Bronchial epithelial cell (primary cell): ENCODE measurements at regions not wholly inside any gene's neighbourhood (a gene's known extent, or its start where the extent isn't known, plus 50 kb on each side); places are given as distances from the start of the nearest gene placed in this dataset.
"Not testable (repeated sequence)": the region's sequence is repeated elsewhere in the genome, so short reads cannot be mapped to it uniquely, and the experiment has no call there.

ENCODE experiments used
- DNase-seq: peaks from one replicate; pipeline ENCODE4 v3.0.0-alpha.2; 2010; ENCODE audit warnings: low read depth
- FAIRE-seq: peaks from 2 replicates; lab custom pipeline; 2011; peaks lifted over from hg19 to GRCh38; lab: Jason Lieb, UNC
- H3K27me3 ChIP-seq: 2 replicates; pipeline ENCODE4 v1.5.1; 2011; ENCODE audit warnings: low read length; ENCODE audit not compliant: control insufficient read depth, insufficient read depth
- H3K36me3 ChIP-seq: 2 replicates; pipeline ENCODE4 v1.5.1; 2011; ENCODE audit warnings: low read length; ENCODE audit not compliant: control insufficient read depth, insufficient read depth
- H3K4me3 ChIP-seq: 2 replicates; pipeline ENCODE4 v1.5.1; 2011; ENCODE audit warnings: mild to moderate bottlenecking, low read depth, low read length, control low read depth
- TF ChIP-seq, protein P1 (sequence below): IDR thresholded peaks from 2 replicates; pipeline ENCODE4 v1.5.1; 2011; ENCODE audit warnings: mild to moderate bottlenecking, moderate library complexity, low read length, control low read depth, inconsistent platforms; ENCODE audit not compliant: insufficient read depth, severe bottlenecking

DNA sequence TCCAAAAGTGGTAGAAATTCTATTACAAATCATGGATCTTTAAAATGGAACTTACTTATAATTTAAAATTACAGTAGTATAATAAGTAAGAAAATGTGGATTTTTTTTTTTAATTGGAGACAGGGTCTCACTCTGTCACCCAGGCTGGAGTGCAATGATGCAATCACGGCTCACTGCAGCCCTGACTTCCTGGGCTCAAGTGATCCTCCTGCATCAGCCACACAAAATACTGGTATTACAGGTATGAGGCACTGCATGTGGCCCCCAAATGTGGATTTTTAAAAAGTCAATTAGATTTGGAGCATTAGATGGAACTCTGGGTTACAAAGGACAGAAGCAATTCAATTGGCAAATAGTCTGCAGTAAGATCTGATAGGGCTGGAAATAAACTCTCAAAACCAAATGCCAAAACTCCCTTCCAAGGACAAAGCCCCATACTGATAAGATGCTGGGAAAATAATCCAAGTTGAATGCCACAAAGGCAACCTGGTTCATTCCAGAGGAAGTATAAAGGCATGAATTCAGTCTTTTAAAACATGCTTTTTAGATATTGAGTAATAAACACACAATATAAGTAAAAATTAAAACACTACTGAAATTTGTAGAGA lies 294.2 kb downstream of the ZNF248 start:
- DNase-seq (no peak), FAIRE-seq (no peak)
- Histone ChIP-seq H3K4me3 (no peak overlapping the region), H3K27me3 (no peaks in the 10 kb centered on the region), H3K36me3 (no peaks in the 10 kb centered on the region)
- TF ChIP-seq, protein P1, sequence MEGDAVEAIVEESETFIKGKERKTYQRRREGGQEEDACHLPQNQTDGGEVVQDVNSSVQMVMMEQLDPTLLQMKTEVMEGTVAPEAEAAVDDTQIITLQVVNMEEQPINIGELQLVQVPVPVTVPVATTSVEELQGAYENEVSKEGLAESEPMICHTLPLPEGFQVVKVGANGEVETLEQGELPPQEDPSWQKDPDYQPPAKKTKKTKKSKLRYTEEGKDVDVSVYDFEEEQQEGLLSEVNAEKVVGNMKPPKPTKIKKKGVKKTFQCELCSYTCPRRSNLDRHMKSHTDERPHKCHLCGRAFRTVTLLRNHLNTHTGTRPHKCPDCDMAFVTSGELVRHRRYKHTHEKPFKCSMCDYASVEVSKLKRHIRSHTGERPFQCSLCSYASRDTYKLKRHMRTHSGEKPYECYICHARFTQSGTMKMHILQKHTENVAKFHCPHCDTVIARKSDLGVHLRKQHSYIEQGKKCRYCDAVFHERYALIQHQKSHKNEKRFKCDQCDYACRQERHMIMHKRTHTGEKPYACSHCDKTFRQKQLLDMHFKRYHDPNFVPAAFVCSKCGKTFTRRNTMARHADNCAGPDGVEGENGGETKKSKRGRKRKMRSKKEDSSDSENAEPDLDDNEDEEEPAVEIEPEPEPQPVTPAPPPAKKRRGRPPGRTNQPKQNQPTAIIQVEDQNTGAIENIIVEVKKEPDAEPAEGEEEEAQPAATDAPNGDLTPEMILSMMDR = no peak

DNA sequence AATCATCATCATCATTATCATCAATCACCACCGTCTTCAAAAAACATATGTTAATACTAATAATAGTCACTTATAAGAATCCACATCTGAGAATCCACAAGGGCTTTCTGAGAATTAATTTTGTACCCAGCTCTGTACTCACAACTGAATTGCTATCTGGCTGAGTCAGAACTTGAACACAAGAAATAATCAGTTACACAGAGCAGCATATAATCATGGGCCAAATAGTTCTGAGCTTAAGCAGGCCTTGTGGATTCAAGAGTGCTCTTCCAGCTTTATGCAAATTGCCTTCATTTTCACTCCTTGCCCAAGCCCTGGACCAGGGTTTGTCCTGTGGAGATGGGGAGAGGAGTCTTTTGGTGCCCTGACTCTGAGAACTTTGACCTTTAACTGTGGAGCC lies 304.5 kb downstream of the ZNF248 start:
- Histone ChIP-seq H3K36me3 (no peaks in the 10 kb centered on the region), H3K4me3 (no peak overlapping the region), H3K27me3 (no peaks in the 10 kb centered on the region)
- TF ChIP-seq, protein P1 = no peak
- DNase-seq (no peak), FAIRE-seq (no peak)

DNA sequence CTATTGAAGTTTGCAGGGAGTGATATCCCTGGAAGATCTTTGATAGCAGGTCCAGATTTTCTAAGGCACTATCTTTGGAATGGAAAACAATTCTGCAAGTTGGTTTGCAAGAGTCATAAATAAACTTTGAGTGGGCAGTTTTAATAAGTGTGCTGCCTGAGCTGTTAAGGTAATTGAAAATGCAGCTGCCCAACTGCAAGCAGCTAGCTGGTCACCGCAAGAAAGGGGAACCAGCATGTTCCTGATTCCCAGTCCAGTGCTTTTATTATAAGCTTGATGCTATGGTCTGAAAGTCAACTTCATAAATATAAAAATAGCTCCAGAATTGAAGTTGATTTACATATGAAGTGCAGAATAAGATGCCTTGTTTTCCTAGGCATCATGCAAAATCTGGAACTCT lies 308.4 kb downstream of the ZNF248 start:
- FAIRE-seq = no peak

DNA sequence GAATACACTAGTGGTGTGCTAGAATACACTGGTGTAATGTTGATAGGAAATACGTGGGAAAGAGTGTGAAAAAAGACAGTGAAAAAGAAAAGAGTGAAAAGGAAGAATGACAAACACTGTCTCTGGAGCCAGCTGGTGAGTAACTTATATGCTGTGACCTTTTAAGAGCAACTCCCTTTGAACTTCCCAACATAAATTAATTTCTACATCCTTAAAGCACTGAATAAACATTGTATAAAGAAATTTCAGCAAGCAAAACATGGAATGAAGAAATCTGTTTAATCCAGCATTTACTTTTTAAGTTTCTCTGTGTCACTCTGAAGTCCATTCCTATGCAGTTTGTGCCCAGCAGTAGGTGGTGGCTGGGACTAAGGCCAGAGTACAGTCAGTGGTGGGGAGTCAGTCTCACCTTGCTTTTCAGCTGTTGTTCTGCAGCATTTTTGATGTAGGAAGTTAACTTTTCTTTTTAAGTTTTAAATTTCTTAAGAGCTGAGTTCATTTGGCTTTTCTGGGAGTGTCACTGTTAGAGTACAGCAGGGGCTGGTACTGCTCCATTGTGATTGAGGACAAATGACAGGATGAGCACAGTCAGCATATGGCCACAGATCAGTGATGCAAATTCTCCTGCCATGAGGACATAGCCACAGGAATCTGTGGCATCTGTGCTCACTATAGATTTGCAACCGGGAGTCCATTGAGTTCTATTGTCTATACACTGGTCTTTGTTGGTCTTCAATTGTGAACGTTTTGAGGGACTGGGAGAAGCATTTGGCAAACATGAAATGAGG lies 321.8 kb downstream of the ZNF248 start:
- no peak for DNase-seq
- TF ChIP-seq, protein P1 = no peak
- no peak overlapping the region for H3K4me3 ChIP-seq
- H3K36me3 ChIP-seq = no peaks in the 10 kb centered on the region
- no peaks in the 10 kb centered on the region for H3K27me3 ChIP-seq
- no peak for FAIRE-seq

More for the DNA sequence above, 308.4 kb downstream of the ZNF248 start:
- no peaks in the 10 kb centered on the region for H3K36me3 ChIP-seq
- H3K4me3 ChIP-seq = no peak overlapping the region
- no peak for DNase-seq
- no peaks in the 10 kb centered on the region for H3K27me3 ChIP-seq
- TF ChIP-seq, protein P1 = no peak

DNA sequence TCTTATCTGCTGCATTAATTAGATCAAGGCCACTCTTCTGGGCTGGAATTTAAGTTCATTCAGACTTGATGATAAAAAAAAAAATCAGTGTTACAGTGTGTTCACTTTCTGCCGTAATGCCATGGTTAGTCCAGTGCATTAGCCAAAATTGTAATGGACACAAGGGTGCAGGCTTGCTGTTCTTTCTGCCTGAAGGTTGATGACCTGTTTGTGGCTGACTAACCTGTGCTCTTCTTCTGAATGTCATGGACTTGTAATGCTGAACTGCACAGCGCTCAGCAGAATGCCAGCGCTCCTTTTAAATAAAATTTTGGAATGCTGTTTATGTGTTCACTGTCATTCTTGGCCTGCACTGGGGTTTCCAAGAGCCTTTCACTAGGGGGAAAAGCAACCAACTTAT lies 323.2 kb downstream of the ZNF248 start:
- FAIRE-seq (peak; percentile 55), DNase-seq (no peak)
- no peaks in the 10 kb centered on the region for H3K36me3 ChIP-seq
- no peaks in the 10 kb centered on the region for H3K27me3 ChIP-seq
- TF ChIP-seq, protein P1 = no peak
- no peak overlapping the region for H3K4me3 ChIP-seq

DNA sequence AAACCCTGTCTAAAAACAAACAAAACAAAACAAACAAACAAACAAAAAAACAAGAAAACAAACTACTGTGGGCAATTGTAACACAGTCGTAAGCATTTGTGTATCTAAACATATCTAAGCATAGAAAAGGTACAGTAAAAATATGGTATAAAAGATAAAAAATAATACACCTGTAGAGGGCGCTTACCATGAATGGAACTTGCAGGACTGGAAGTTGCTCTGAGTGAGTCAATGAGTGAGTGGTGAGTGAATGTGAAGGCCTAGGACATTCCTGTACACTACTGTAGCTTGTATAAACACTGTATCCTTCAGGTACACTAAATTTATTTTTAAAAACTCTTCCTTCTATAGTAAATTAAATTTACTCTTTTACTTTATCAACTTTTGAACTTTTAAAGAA lies 332.0 kb downstream of the ZNF248 start:
- DNase-seq = peak; percentile 18
- not testable (repeated sequence) for FAIRE-seq

More for the DNA sequence above, 332.0 kb downstream of the ZNF248 start:
- H3K4me3 ChIP-seq, H3K27me3 ChIP-seq, H3K36me3 ChIP-seq: not testable (repeated sequence)
